ENCODE measurements at regions not wholly inside any gene's neighbourhood (a gene's known extent, or its start where the extent isn't known, plus 50 kb on each side); places are given as distances from the start of the nearest gene placed in this dataset.

- Mint-ChIP-seq H3K4me3 (no peak overlapping the region), H3K9me3 (peaks cover 8% of the 10 kb centered on the region), H3K27me3 (no peaks in the 10 kb centered on the region), H3K27ac (no peak overlapping the region), H3K4me1 (no peaks in the 10 kb centered on the region), H3K36me3 (ENCODE audit: low read depth) (no peaks in the 10 kb centered on the region)
- DNase-seq, result no peak
- ChIA-PET CTCF (no interaction called here), POLR2A (no interaction called here)
Observed at GRCh38 chr1:218878369-218878768, 295.3 kb upstream of the LYPLAL1 start.

GRCh38 chr1:218880484-218881060 is 293.1 kb upstream of the LYPLAL1 start:
- ChIA-PET POLR2A (no interaction called here), CTCF (no interaction called here)
- H3K36me3 Mint-ChIP-seq (ENCODE audit: low read depth), result no peaks in the 10 kb centered on the region
- no peaks in the 10 kb centered on the region for H3K4me1 Mint-ChIP-seq
- no peak overlapping the region for H3K4me3 Mint-ChIP-seq
- DNase-seq, result no peak
- H3K27ac Mint-ChIP-seq, result no peak overlapping the region
- no peaks in the 10 kb centered on the region for H3K27me3 Mint-ChIP-seq
- peaks cover 11% of the 10 kb centered on the region for H3K9me3 Mint-ChIP-seq

GRCh38 chr1:218882454-218882853 is 291.2 kb upstream of the LYPLAL1 start:
- DNase-seq, result no peak
- Mint-ChIP-seq H3K9me3 (peaks cover 11% of the 10 kb centered on the region), H3K27ac (no peak overlapping the region), H3K4me1 (no peaks in the 10 kb centered on the region), H3K4me3 (no peak overlapping the region), H3K36me3 (ENCODE audit: low read depth) (no peaks in the 10 kb centered on the region), H3K27me3 (no peaks in the 10 kb centered on the region)
- ChIA-PET CTCF (no interaction called here), POLR2A (no interaction called here)

GRCh38 chr1:218886101-218886871 is 287.4 kb upstream of the LYPLAL1 start:
- no peaks in the 10 kb centered on the region for H3K36me3 Mint-ChIP-seq (ENCODE audit: low read depth)
- no peaks in the 10 kb centered on the region for H3K27me3 Mint-ChIP-seq
- no peaks in the 10 kb centered on the region for H3K4me1 Mint-ChIP-seq
- no peak overlapping the region for H3K27ac Mint-ChIP-seq
- ChIA-PET POLR2A (no interaction called here), CTCF (no interaction called here)
- peaks cover 13% of the 10 kb centered on the region for H3K9me3 Mint-ChIP-seq
- H3K4me3 Mint-ChIP-seq, result no peak overlapping the region
- DNase-seq, result no peak

- Mint-ChIP-seq H3K9me3 (peaks cover 13% of the 10 kb centered on the region), H3K27me3 (no peaks in the 10 kb centered on the region), H3K36me3 (ENCODE audit: low read depth) (no peaks in the 10 kb centered on the region), H3K4me1 (no peaks in the 10 kb centered on the region), H3K4me3 (no peak overlapping the region), H3K27ac (no peak overlapping the region)
- DNase-seq, result no peak
- ChIA-PET POLR2A (no interaction called here), CTCF (no interaction called here)
Observed at GRCh38 chr1:218887141-218887925, 286.3 kb upstream of the LYPLAL1 start.

GRCh38 chr1:218890451-218890850 is 283.2 kb upstream of the LYPLAL1 start:
- peaks cover 2% of the 10 kb centered on the region for H3K9me3 Mint-ChIP-seq
- H3K36me3 Mint-ChIP-seq (ENCODE audit: low read depth), result no peaks in the 10 kb centered on the region
- ChIA-PET POLR2A (no interaction called here), CTCF (no interaction called here)
- H3K4me3 Mint-ChIP-seq, result no peak overlapping the region
- no peak overlapping the region for H3K27ac Mint-ChIP-seq
- H3K4me1 Mint-ChIP-seq, result no peaks in the 10 kb centered on the region
- H3K27me3 Mint-ChIP-seq, result no peaks in the 10 kb centered on the region
- no peak for DNase-seq

- no peaks in the 10 kb centered on the region for H3K27me3 Mint-ChIP-seq
- peaks cover 2% of the 10 kb centered on the region for H3K9me3 Mint-ChIP-seq
- H3K4me1 Mint-ChIP-seq, result no peaks in the 10 kb centered on the region
- DNase-seq, result no peak
- CTCF ChIA-PET, result no interaction called here
- no peak overlapping the region for H3K27ac Mint-ChIP-seq
- H3K4me3 Mint-ChIP-seq, result no peak overlapping the region
- no peaks in the 10 kb centered on the region for H3K36me3 Mint-ChIP-seq (ENCODE audit: low read depth)
- POLR2A ChIA-PET, result no interaction called here
Observed at GRCh38 chr1:218891577-218891976, 282.1 kb upstream of the LYPLAL1 start.

GRCh38 chr1:218895064-218895587 is 278.6 kb upstream of the LYPLAL1 start:
- no peak overlapping the region for H3K4me3 Mint-ChIP-seq

GRCh38 chr1:218896202-218896601 is 277.5 kb upstream of the LYPLAL1 start:
- H3K4me1 Mint-ChIP-seq, result no peaks in the 10 kb centered on the region
- no peaks in the 10 kb centered on the region for H3K27me3 Mint-ChIP-seq
- no peak for DNase-seq

More at GRCh38 chr1:218895064-218895587, 278.6 kb upstream of the LYPLAL1 start:
- H3K4me1 Mint-ChIP-seq, result no peaks in the 10 kb centered on the region
- no peaks in the 10 kb centered on the region for H3K36me3 Mint-ChIP-seq (ENCODE audit: low read depth)
- H3K27ac Mint-ChIP-seq, result no peak overlapping the region
- CTCF ChIA-PET, result no interaction called here
- H3K27me3 Mint-ChIP-seq, result no peaks in the 10 kb centered on the region
- POLR2A ChIA-PET, result no interaction called here
- no peaks in the 10 kb centered on the region for H3K9me3 Mint-ChIP-seq
- DNase-seq, result no peak

GRCh38 chr1:218898921-218899320 is 274.8 kb upstream of the LYPLAL1 start:
- CTCF ChIA-PET, result no interaction called here
- Mint-ChIP-seq H3K4me3 (no peak overlapping the region), H3K36me3 (ENCODE audit: low read depth) (no peaks in the 10 kb centered on the region), H3K9me3 (no peaks in the 10 kb centered on the region), H3K4me1 (no peaks in the 10 kb centered on the region), H3K27ac (no peak overlapping the region), H3K27me3 (no peaks in the 10 kb centered on the region)
- POLR2A ChIA-PET, result no interaction called here
- DNase-seq, result no peak

More at GRCh38 chr1:218896202-218896601, 277.5 kb upstream of the LYPLAL1 start:
- H3K27ac Mint-ChIP-seq, result no peak overlapping the region
- no peak overlapping the region for H3K4me3 Mint-ChIP-seq
- ChIA-PET POLR2A (no interaction called here), CTCF (no interaction called here)
- H3K9me3 Mint-ChIP-seq, result no peaks in the 10 kb centered on the region
- no peaks in the 10 kb centered on the region for H3K36me3 Mint-ChIP-seq (ENCODE audit: low read depth)

- Mint-ChIP-seq H3K27me3 (no peaks in the 10 kb centered on the region), H3K4me1 (no peaks in the 10 kb centered on the region), H3K36me3 (ENCODE audit: low read depth) (no peaks in the 10 kb centered on the region), H3K4me3 (no peak overlapping the region), H3K9me3 (no peaks in the 10 kb centered on the region), H3K27ac (no peak overlapping the region)
- DNase-seq, result no peak
- CTCF ChIA-PET, result no interaction called here
- POLR2A ChIA-PET, result no interaction called here
Observed at GRCh38 chr1:218900615-218901014, 273.1 kb upstream of the LYPLAL1 start.

- no peaks in the 10 kb centered on the region for H3K36me3 Mint-ChIP-seq (ENCODE audit: low read depth)
- H3K4me3 Mint-ChIP-seq, result no peak overlapping the region
- CTCF ChIA-PET, result no interaction called here
- H3K9me3 Mint-ChIP-seq, result no peaks in the 10 kb centered on the region
- no peaks in the 10 kb centered on the region for H3K4me1 Mint-ChIP-seq
- H3K27ac Mint-ChIP-seq, result no peak overlapping the region
- POLR2A ChIA-PET, result no interaction called here
- no peak for DNase-seq
- no peaks in the 10 kb centered on the region for H3K27me3 Mint-ChIP-seq
Observed at GRCh38 chr1:218904416-218904815, 269.3 kb upstream of the LYPLAL1 start.

GRCh38 chr1:218916720-218917119 is 257.0 kb upstream of the LYPLAL1 start:
- Mint-ChIP-seq H3K27ac (no peak overlapping the region), H3K4me1 (no peaks in the 10 kb centered on the region), H3K4me3 (no peak overlapping the region), H3K27me3 (no peaks in the 10 kb centered on the region), H3K9me3 (peaks cover 3% of the 10 kb centered on the region), H3K36me3 (ENCODE audit: low read depth) (no peaks in the 10 kb centered on the region)
- no peak for DNase-seq
- POLR2A ChIA-PET, result no interaction called here
- CTCF ChIA-PET, result no interaction called here

Measured in activated CD4-positive, alpha-beta memory T cell treated with anti-CD3 and anti-CD28 coated beads, Interleukin-2, amount 10 ng/mL, durations not matched to agents 7 days and 5 days (primary cell).